ENCODE measurements at regions not wholly inside any gene's neighbourhood (a gene's known extent, or its start where the extent isn't known, plus 50 kb on each side); places are given as distances from the start of the nearest gene placed in this dataset.

GRCh38 chr18:54100920-54101470, 123.5 kb downstream of the MBD2 start:
- ChIA-PET CTCF (interaction anchor here (1.6 kb wide), 1 partner anchor 18 kb away, joined by 3 read pairs; no protein-coding TSS in a partner anchor), POLR2A (no interaction called here)
- Histone ChIP-seq H2AFZ (ENCODE audit: insufficient read depth, low read depth, low read length, poor library complexity, severe bottlenecking) (no peak overlapping the region), H3K9me3 (ENCODE audit: control extremely low read depth in 1 of 3, control insufficient read depth in 2 of 3, insufficient read depth in 1 of 3, low read length in 2 of 3) (peaks cover 0 to 12% (median 2%) of the 10 kb centered on the region in 3 donors), H3K79me2 (ENCODE audit: control insufficient read depth, insufficient read depth, low read length) (no peaks in the 10 kb centered on the region), H3K4me1 (ENCODE audit: control insufficient read depth in 2 of 2, insufficient read depth in 2 of 2, low read length in 2 of 2) (no peaks in the 10 kb centered on the region), H3K27ac (ENCODE audit: low read length in 2 of 2) (no peak overlapping the region), H3K27me3 (replicated peaks in 1 of 4; ENCODE audit: control extremely low read depth in 1 of 4, control insufficient read depth in 3 of 4, insufficient read depth in 4 of 4, low read length in 3 of 4) (no peaks in the 10 kb centered on the region), H4K20me1 (ENCODE audit: control insufficient read depth, insufficient read depth, low read length, poor library complexity, severe bottlenecking) (no peaks in the 10 kb centered on the region), H3K4me2 (replicated peaks; ENCODE audit: low read depth, low read length, poor library complexity, severe bottlenecking) (no peak overlapping the region), H3K36me3 (replicated peaks in 1 of 2; ENCODE audit: control extremely low read depth in 1 of 2, control insufficient read depth in 1 of 2, extremely low read depth in 1 of 2, insufficient read depth in 2 of 2, low read length in 1 of 2) (no peaks in the 10 kb centered on the region), H3K9ac (ENCODE audit: low read length) (no peak overlapping the region), H3K4me3 (ENCODE audit: control extremely low read depth in 1 of 5, extremely low read depth in 1 of 5, insufficient read depth in 1 of 5, low read depth in 2 of 5, low read length in 4 of 5) (no peak overlapping the region)
- ATAC-seq (ENCODE audit: low read depth), result no peak
- TF ChIP-seq CTCF (IDR thresholded peaks at IDR 0.05) (no peak), EZH2 (IDR thresholded peaks at IDR 0.05; ENCODE audit: borderline replicate concordance, insufficient read depth, low read depth, low read length, poor library complexity, severe bottlenecking) (no peak)
- peaks cover 3% of the 10 kb centered on the region for H3K9me3 Mint-ChIP-seq (ENCODE audit: insufficient read depth)
- H3K27ac Mint-ChIP-seq, result no peak overlapping the region
- intact Hi-C loops (cut with micrococcal nuclease), result no loop called here
- DNase-seq, result no peak
- H3K4me3 Mint-ChIP-seq, result no peak overlapping the region
- peaks cover 20% of the 10 kb centered on the region for H3K27me3 Mint-ChIP-seq
- WGBS (ENCODE audit: insufficient coverage), result no CpG with 5 or more reads among the region's 4 CpGs
- H3K4me1 Mint-ChIP-seq, result no peaks in the 10 kb centered on the region

- H3K4me1 Mint-ChIP-seq, result no peaks in the 10 kb centered on the region
- H3K4me3 Mint-ChIP-seq, result no peak overlapping the region
- Histone ChIP-seq H2AFZ (ENCODE audit: insufficient read depth, low read depth, low read length, poor library complexity, severe bottlenecking) (no peak overlapping the region), H3K79me2 (ENCODE audit: control insufficient read depth, insufficient read depth, low read length) (no peaks in the 10 kb centered on the region), H3K27me3 (replicated peaks in 1 of 4; ENCODE audit: control extremely low read depth in 1 of 4, control insufficient read depth in 3 of 4, insufficient read depth in 4 of 4, low read length in 3 of 4) (no peaks in the 10 kb centered on the region), H4K20me1 (ENCODE audit: control insufficient read depth, insufficient read depth, low read length, poor library complexity, severe bottlenecking) (no peaks in the 10 kb centered on the region), H3K9ac (ENCODE audit: low read length) (no peak overlapping the region), H3K27ac (ENCODE audit: low read length in 2 of 2) (no peak overlapping the region), H3K36me3 (replicated peaks in 1 of 2; ENCODE audit: control extremely low read depth in 1 of 2, control insufficient read depth in 1 of 2, extremely low read depth in 1 of 2, insufficient read depth in 2 of 2, low read length in 1 of 2) (no peaks in the 10 kb centered on the region), H3K9me3 (ENCODE audit: control extremely low read depth in 1 of 3, control insufficient read depth in 2 of 3, insufficient read depth in 1 of 3, low read length in 2 of 3) (peaks cover 0 to 12% (median 2%) of the 10 kb centered on the region in 3 donors), H3K4me2 (replicated peaks; ENCODE audit: low read depth, low read length, poor library complexity, severe bottlenecking) (no peak overlapping the region), H3K4me3 (ENCODE audit: control extremely low read depth in 1 of 5, extremely low read depth in 1 of 5, insufficient read depth in 1 of 5, low read depth in 2 of 5, low read length in 4 of 5) (no peak overlapping the region), H3K4me1 (ENCODE audit: control insufficient read depth in 2 of 2, insufficient read depth in 2 of 2, low read length in 2 of 2) (no peaks in the 10 kb centered on the region)
- H3K9me3 Mint-ChIP-seq (ENCODE audit: insufficient read depth), result peaks cover 3% of the 10 kb centered on the region
- H3K27ac Mint-ChIP-seq, result no peak overlapping the region
- H3K27me3 Mint-ChIP-seq, result peaks cover 22% of the 10 kb centered on the region
- POLR2A ChIA-PET, result no interaction called here
- intact Hi-C loops (cut with micrococcal nuclease), result no loop called here
- no peak for DNase-seq
- ATAC-seq (ENCODE audit: low read depth), result no peak
- no CpG with 5 or more reads among the region's 2 CpGs for WGBS (ENCODE audit: insufficient coverage)
- TF ChIP-seq CTCF (IDR thresholded peaks at IDR 0.05) (no peak), EZH2 (IDR thresholded peaks at IDR 0.05; ENCODE audit: borderline replicate concordance, insufficient read depth, low read depth, low read length, poor library complexity, severe bottlenecking) (no peak)
- CTCF ChIA-PET, result no interaction called here
Observed at GRCh38 chr18:54100466-54100865, 124.0 kb downstream of the MBD2 start.

All from B cell (primary cell).